ENCODE measurements at regions not wholly inside any gene's neighbourhood (a gene's known extent, or its start where the extent isn't known, plus 50 kb on each side); places are given as distances from the start of the nearest gene placed in this dataset.

DNA sequence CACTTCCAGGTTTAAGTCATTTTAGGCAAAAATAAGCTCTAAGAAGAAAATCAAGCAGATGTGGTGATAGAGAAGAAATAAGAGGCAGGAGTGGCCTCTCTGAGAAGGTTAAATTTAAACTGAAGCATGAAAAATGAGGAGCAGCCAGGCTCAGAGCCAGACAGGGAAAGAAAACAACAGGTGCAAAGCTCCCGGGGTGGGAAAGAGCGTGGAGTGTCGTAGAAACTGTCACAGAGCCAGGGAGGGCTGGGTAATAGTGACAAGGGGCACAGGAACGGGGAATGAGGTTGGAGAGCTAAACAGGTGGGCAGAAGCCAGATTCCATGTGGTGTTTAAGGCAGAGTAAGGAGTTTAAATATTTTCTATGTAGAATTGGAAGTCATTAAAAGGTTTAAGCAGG is 132.1 kb upstream of the BLID start:
- TF ChIP-seq, protein P1, sequence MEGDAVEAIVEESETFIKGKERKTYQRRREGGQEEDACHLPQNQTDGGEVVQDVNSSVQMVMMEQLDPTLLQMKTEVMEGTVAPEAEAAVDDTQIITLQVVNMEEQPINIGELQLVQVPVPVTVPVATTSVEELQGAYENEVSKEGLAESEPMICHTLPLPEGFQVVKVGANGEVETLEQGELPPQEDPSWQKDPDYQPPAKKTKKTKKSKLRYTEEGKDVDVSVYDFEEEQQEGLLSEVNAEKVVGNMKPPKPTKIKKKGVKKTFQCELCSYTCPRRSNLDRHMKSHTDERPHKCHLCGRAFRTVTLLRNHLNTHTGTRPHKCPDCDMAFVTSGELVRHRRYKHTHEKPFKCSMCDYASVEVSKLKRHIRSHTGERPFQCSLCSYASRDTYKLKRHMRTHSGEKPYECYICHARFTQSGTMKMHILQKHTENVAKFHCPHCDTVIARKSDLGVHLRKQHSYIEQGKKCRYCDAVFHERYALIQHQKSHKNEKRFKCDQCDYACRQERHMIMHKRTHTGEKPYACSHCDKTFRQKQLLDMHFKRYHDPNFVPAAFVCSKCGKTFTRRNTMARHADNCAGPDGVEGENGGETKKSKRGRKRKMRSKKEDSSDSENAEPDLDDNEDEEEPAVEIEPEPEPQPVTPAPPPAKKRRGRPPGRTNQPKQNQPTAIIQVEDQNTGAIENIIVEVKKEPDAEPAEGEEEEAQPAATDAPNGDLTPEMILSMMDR (IDR thresholded peaks at IDR 0.05) = no peak
- TF ChIP-seq NFYB (CRISPR knock-in tag; conservative IDR thresholded peaks at IDR 0.05; ENCODE audit: low read depth) = no peak

Data from WTC11 (cell line).